ENCODE measurements at regions not wholly inside any gene's neighbourhood (a gene's known extent, or its start where the extent isn't known, plus 50 kb on each side); places are given as distances from the start of the nearest gene placed in this dataset.

GRCh38 chr4:62275470-62275869 is 1075.3 kb downstream of the ADGRL3 start:
- intact Hi-C loops (cut with DNase I): no loop called here
- no peak for DNase-seq
- Histone ChIP-seq H3K27me3 (ENCODE audit: low read depth) (no peaks in the 10 kb centered on the region), H3K9me3 (no peaks in the 10 kb centered on the region), H3K4me3 (no peak overlapping the region), H3K27ac (no peak overlapping the region), H3K36me3 (no peaks in the 10 kb centered on the region), H3K4me1 (no peaks in the 10 kb centered on the region)
- ATAC-seq: no peak
- TF ChIP-seq CTCF (IDR thresholded peaks at IDR 0.05): no peak

GRCh38 chr4:62274782-62275181 is 1074.7 kb downstream of the ADGRL3 start:
- Histone ChIP-seq H3K36me3 (no peaks in the 10 kb centered on the region), H3K4me1 (no peaks in the 10 kb centered on the region), H3K9me3 (no peaks in the 10 kb centered on the region), H3K27ac (no peak overlapping the region), H3K4me3 (no peak overlapping the region), H3K27me3 (ENCODE audit: low read depth) (no peaks in the 10 kb centered on the region)
- intact Hi-C loops (cut with DNase I): no loop called here
- ATAC-seq (no peak), DNase-seq (no peak)
- TF ChIP-seq CTCF (IDR thresholded peaks at IDR 0.05): no peak

GRCh38 chr4:62271107-62271506 is 1071.0 kb downstream of the ADGRL3 start:
- no peak overlapping the region for H3K4me3 ChIP-seq
- intact Hi-C loops (cut with DNase I): no loop called here
- no peak for TF ChIP-seq CTCF (IDR thresholded peaks at IDR 0.05)
- no peaks in the 10 kb centered on the region for H3K4me1 ChIP-seq
- H3K27ac ChIP-seq: no peak overlapping the region
- no peak for ATAC-seq
- no peaks in the 10 kb centered on the region for H3K36me3 ChIP-seq
- H3K27me3 ChIP-seq (ENCODE audit: low read depth): no peaks in the 10 kb centered on the region
- DNase-seq: no peak
- no peaks in the 10 kb centered on the region for H3K9me3 ChIP-seq

- no peak for TF ChIP-seq CTCF (IDR thresholded peaks at IDR 0.05)
- H3K36me3 ChIP-seq: no peaks in the 10 kb centered on the region
- intact Hi-C loops (cut with DNase I): no loop called here
- H3K27ac ChIP-seq: no peak overlapping the region
- no peak overlapping the region for H3K4me3 ChIP-seq
- no peaks in the 10 kb centered on the region for H3K9me3 ChIP-seq
- H3K4me1 ChIP-seq: no peaks in the 10 kb centered on the region
- no peaks in the 10 kb centered on the region for H3K27me3 ChIP-seq (ENCODE audit: low read depth)
- DNase-seq: no peak
- no peak for ATAC-seq
These were observed 1069.8 kb downstream of the ADGRL3 start for GRCh38 chr4:62269918-62270317.

- H3K9me3 ChIP-seq: no peaks in the 10 kb centered on the region
- H3K4me3 ChIP-seq: no peak overlapping the region
- H3K27me3 ChIP-seq (ENCODE audit: low read depth): no peaks in the 10 kb centered on the region
- H3K4me1 ChIP-seq: no peaks in the 10 kb centered on the region
- TF ChIP-seq CTCF (IDR thresholded peaks at IDR 0.05): no peak
- H3K27ac ChIP-seq: no peak overlapping the region
- DNase-seq (no peak), ATAC-seq (no peak)
- no peaks in the 10 kb centered on the region for H3K36me3 ChIP-seq
- intact Hi-C loops (cut with DNase I): no loop called here
These were observed 1063.3 kb downstream of the ADGRL3 start for GRCh38 chr4:62263454-62263853.

GRCh38 chr4:62262676-62263075 is 1062.5 kb downstream of the ADGRL3 start:
- TF ChIP-seq CTCF (IDR thresholded peaks at IDR 0.05): no peak
- DNase-seq: no peak
- intact Hi-C loops (cut with DNase I): no loop called here

More at GRCh38 chr4:62262676-62263075, 1062.5 kb downstream of the ADGRL3 start:
- Histone ChIP-seq H3K36me3 (no peaks in the 10 kb centered on the region), H3K27ac (no peak overlapping the region), H3K4me1 (no peaks in the 10 kb centered on the region), H3K27me3 (ENCODE audit: low read depth) (no peaks in the 10 kb centered on the region), H3K4me3 (no peak overlapping the region), H3K9me3 (no peaks in the 10 kb centered on the region)
- ATAC-seq: no peak

All from lower lobe of right lung (tissue), 2 donors.